Small intestine (tissue), 7 donors: ENCODE measurements at regions not wholly inside any gene's neighbourhood (a gene's known extent, or its start where the extent isn't known, plus 50 kb on each side); places are given as distances from the start of the nearest gene placed in this dataset.
A peak's percentile ranks its signal among the peaks of the same experiment; 100 is the strongest.
"Not testable (repeated sequence)": the region's sequence is repeated elsewhere in the genome, so short reads cannot be mapped to it uniquely, and the experiment has no call there.

Source experiments
- DNase-seq, 2 donors: peaks; one replicate each; pipeline versions ENCODE4 v3.0.0 to v3.0.0-alpha.2; 2013
- FAIRE-seq: peaks from 2 replicates; lab custom pipeline; 2012; peaks lifted over from hg19 to GRCh38; lab: Jason Lieb, UNC
- H3K27ac ChIP-seq, 3 donors: one replicate each; pipeline ENCODE4 v1.5.1; 2013; ENCODE audit warnings: low read length in 2 of 3, mild to moderate bottlenecking in 2 of 3, control low read depth in 1 of 3, inconsistent platforms in 1 of 3, low read depth in 1 of 3, moderate library complexity in 1 of 3
- H3K27me3 ChIP-seq, 3 donors: one replicate each; pipeline ENCODE4 v1.6.1; 2013; ENCODE audit warnings: low read length in 3 of 3, inconsistent platforms in 1 of 3; ENCODE audit not compliant: control insufficient read depth in 3 of 3, insufficient read depth in 3 of 3
- H3K36me3 ChIP-seq, 3 donors: one replicate each; pipeline ENCODE4 v1.6.1; 2013; ENCODE audit warnings: low read length in 3 of 3, inconsistent platforms in 1 of 3, low read depth in 1 of 3, mild to moderate bottlenecking in 1 of 3, moderate library complexity in 1 of 3; ENCODE audit not compliant: control insufficient read depth in 3 of 3, insufficient read depth in 2 of 3
- H3K4me1 ChIP-seq, 3 donors: one replicate each; pipeline ENCODE4 v1.6.1; 2013; ENCODE audit warnings: low read length in 2 of 3, inconsistent platforms in 1 of 3, low read depth in 1 of 3, mild to moderate bottlenecking in 1 of 3, moderate library complexity in 1 of 3; ENCODE audit not compliant: control insufficient read depth in 3 of 3, insufficient read depth in 2 of 3
- H3K4me3 ChIP-seq, 3 donors: one replicate each; pipeline ENCODE4 v1.5.1; 2013; ENCODE audit warnings: low read length in 3 of 3, control low read depth in 1 of 3, inconsistent platforms in 1 of 3, low read depth in 1 of 3, mild to moderate bottlenecking in 1 of 3, moderate library complexity in 1 of 3
- H3K9me3 ChIP-seq, 2 donors: one replicate each; pipeline ENCODE4 v1.6.1; 2013; ENCODE audit warnings: low read depth in 1 of 2, low read length in 1 of 2; ENCODE audit not compliant: control insufficient read depth in 2 of 2, insufficient read depth in 1 of 2
- WGBS, 3 donors: extraction: QIAGEN DNeasy Blood & Tissue Kit; methylation state at CpG; one replicate each; pipeline ENCODE4 v1.1.7; 2013; 5-methylcytosine and 5-hydroxymethylcytosine counted together
- donor health status: healthy with polysubstance abuse.
- donor health status: control.
- donor health status: control.
- donor health status: Bipolar disorder and iron deficiency.
- donor health status: healthy.

DNA sequence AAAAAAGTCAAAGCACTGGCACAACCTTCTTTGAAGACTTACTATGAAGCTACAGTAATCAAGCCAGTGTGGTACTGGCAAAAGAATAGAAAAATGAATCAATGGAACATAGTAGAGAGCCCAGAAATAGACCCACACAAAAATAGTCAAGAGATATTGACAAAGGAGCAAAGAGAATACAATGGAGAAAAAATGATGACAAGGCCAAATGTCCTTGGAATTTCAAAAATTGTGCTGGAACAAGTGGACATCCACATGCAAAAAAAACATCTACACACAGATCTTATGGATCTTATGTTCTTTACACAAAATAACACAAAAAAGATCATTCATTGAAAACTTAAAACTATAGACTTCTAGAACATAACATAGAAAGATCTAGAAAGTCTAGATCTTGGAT is 1379.7 kb upstream of the SEL1L start:
- no peaks in the 10 kb centered on the region for H3K4me1 ChIP-seq
- H3K27ac ChIP-seq, result no peak overlapping the region
- no peaks in the 10 kb centered on the region for H3K9me3 ChIP-seq
- no peak for FAIRE-seq
- no peak for DNase-seq
- no peak overlapping the region for H3K4me3 ChIP-seq
- no peaks in the 10 kb centered on the region for H3K36me3 ChIP-seq
- no peaks in the 10 kb centered on the region for H3K27me3 ChIP-seq

DNA sequence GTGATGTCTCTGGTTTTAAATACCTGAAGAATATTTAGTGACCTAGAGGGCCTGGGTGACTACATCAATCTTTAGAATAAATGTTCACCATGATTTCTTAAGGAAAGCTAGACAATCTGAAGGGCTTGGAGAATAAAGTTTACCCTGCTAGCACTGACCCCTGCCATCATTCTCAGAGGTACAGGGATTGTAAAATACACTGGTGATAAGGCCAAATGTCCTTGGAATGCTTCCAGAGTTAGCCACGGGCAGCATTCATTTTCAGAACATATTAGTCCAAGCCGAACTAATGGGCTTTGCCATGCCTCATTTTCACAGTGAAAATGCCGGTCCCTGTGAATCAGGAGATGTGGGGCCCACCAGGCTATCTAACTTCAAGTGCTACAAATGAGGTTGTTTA is 1381.7 kb upstream of the SEL1L start:
- DNase-seq, result no peak
- Histone ChIP-seq H3K4me1 (no peaks in the 10 kb centered on the region), H3K27ac (no peak overlapping the region), H3K9me3 (no peaks in the 10 kb centered on the region), H3K27me3 (no peaks in the 10 kb centered on the region), H3K4me3 (no peak overlapping the region), H3K36me3 (no peaks in the 10 kb centered on the region)
- 49 to 60% (median 59%) methylated on average over 3 of the region's 3 CpGs for WGBS, 3 donors
- FAIRE-seq, result no peak

DNA sequence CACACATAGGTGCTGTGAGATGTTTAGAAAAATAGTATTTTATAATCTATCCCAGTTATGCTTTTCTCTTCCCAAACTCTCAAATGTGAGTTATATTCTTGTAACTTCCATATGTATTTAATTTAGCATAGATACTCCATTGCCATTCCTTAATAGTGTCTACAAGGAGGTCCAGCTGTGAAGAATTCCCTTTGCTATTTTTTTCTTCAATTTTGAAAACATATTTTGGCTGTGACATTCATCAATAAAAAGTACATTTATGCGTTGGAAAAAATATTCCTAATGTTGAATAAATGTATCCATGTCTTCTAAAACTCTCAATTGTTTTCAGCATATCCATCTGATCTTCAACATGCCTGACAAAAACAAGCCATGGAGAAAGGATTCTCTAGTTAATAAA is 1402.0 kb upstream of the SEL1L start:
- no peak for FAIRE-seq
- 45 to 75% (median 73%) methylated on average over 1 of the region's 1 CpG for WGBS, 3 donors
- no peaks in the 10 kb centered on the region for H3K27me3 ChIP-seq

DNA sequence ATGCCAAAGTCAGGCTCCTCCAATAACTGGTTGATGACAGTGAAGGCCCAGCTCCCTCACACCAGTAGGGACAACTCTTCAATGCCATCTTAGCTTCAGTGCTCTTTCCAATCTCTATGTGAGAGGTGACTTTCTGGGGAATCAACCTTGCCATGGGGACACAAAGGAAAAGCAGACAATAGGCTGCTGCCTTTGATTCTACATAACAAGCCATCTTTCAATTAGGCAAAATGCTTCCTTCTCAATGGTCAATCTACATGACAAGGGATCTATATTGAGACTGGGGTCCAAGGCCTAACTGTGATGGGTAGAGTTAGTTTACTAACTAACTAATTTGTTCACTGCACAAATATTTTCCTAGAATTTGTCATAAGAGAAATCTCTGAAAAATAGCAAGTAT is 1417.5 kb upstream of the SEL1L start:
- FAIRE-seq (no peak), DNase-seq (no peak)
- Histone ChIP-seq H3K27ac (no peak overlapping the region), H3K36me3 (no peaks in the 10 kb centered on the region), H3K4me3 (no peak overlapping the region), H3K9me3 (no peaks in the 10 kb centered on the region), H3K4me1 (no peaks in the 10 kb centered on the region), H3K27me3 (no peaks in the 10 kb centered on the region)

More for the DNA sequence above, 1402.0 kb upstream of the SEL1L start:
- H3K9me3 ChIP-seq, result no peaks in the 10 kb centered on the region
- no peak for DNase-seq
- H3K36me3 ChIP-seq, result no peaks in the 10 kb centered on the region
- H3K4me3 ChIP-seq, result no peak overlapping the region
- H3K4me1 ChIP-seq, result no peaks in the 10 kb centered on the region
- H3K27ac ChIP-seq, result no peak overlapping the region

DNA sequence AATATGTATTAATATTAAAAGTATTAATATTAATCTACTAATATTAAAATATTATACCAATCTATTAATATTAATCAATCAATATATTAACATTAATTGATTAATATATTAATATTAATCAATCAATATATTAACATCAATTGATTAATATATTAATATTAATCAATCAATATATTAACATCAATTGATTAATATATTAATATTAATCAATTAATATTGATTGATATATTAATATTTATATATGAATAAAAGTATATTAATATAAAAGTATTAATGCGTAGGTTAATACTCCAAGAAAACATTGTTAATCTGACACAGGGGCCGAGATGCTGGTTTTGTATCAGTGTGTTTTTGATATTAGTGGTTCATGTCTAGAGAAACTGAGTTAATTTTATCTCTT is 1430.1 kb upstream of the SEL1L start:
- Histone ChIP-seq H3K36me3 (no peaks in the 10 kb centered on the region), H3K4me3 (no peak overlapping the region), H3K4me1 (no peaks in the 10 kb centered on the region), H3K9me3 (no peaks in the 10 kb centered on the region), H3K27ac (no peak overlapping the region), H3K27me3 (no peaks in the 10 kb centered on the region)
- FAIRE-seq, result peak; percentile 99
- WGBS, 3 donors, result 83 to 89% (median 87%) methylated on average over 2 of the region's 2 CpGs
- DNase-seq, result no peak

DNA sequence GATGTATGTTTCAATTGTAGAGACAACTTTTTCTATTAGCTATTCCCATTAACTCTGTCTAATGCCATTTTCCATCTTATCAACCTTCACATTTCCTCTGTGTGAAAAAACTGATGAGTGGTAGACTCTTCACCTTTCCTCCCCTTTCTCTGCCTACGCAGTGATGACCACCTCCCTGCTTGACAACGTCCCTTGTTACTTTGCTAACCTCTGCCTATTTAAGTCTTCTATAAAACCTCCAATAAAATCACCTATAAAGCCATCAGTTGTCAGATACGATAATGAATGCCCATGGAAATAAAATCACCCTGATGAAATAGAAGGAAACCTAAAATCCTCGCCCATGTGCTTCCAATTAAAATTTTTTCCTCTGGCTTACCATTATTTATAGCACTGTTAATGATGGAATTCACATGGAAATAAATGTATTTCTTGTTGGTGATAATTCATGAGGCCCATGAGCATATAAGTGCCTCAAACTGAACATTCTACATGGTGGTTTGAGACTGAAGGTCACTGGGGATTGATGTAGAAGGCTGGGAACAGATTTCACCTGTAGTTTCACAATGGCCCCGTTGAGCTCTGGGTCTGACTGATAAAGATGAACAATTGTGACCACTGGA is 1454.0 kb upstream of the SEL1L start:
- H3K4me1 ChIP-seq, result no peaks in the 10 kb centered on the region
- 62 to 73% (median 69%) methylated on average over 5 of the region's 5 CpGs for WGBS, 3 donors
- no peaks in the 10 kb centered on the region for H3K27me3 ChIP-seq
- H3K9me3 ChIP-seq, result no peaks in the 10 kb centered on the region
- no peaks in the 10 kb centered on the region for H3K36me3 ChIP-seq
- no peak overlapping the region for H3K4me3 ChIP-seq
- no peak overlapping the region for H3K27ac ChIP-seq
- no peak for FAIRE-seq
- DNase-seq, result no peak

DNA sequence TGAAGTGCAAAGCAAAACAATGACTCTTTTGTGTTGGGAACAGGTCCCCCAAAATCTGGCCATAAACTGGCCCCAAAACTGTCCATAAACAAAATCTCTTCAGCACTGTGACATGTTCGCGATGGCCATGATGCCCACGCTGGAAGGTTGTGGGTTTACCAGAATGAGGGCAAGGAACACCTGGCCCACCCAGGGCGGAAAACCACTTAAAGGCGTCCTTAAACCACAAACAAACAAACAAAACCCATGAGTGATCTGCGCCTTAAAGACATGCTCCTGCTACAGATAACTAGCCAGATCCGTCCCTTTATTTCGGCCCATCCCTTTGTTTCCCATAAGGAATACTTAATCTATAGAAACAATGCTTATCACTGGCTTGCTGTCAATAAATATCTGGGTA is 1460.9 kb upstream of the SEL1L start:
- H3K36me3 ChIP-seq, H3K9me3 ChIP-seq, FAIRE-seq, H3K4me3 ChIP-seq, H3K27me3 ChIP-seq, DNase-seq, H3K4me1 ChIP-seq, H3K27ac ChIP-seq: not testable (repeated sequence)
- 87 to 88% (median 88%) methylated on average over 8 of the region's 8 CpGs for WGBS, 3 donors

DNA sequence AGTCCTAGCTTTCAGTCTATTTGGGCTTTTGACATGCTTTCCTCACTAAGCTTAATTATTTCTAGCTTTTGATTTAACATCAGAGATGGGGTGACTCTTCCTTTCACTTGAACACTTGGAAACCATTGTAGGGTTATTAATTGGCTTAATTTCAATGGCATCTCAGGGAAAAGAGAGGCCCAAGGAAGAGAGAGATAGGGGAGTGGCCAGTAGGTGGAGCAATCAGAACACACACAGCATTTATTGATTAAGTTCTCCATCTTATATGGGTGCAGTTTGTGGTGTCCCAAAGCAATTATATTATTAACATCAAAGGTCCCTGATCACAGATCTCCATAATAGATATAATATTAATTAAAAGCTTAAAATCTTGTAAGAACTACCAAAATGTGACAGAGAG is 1466.1 kb upstream of the SEL1L start:
- no peaks in the 10 kb centered on the region for H3K9me3 ChIP-seq
- no peaks in the 10 kb centered on the region for H3K4me1 ChIP-seq
- H3K36me3 ChIP-seq, result no peaks in the 10 kb centered on the region
- no peak overlapping the region for H3K4me3 ChIP-seq
- FAIRE-seq (no peak), DNase-seq (peak in 1 of 2 donors; percentile 21)
- no peak overlapping the region for H3K27ac ChIP-seq
- H3K27me3 ChIP-seq, result no peaks in the 10 kb centered on the region

DNA sequence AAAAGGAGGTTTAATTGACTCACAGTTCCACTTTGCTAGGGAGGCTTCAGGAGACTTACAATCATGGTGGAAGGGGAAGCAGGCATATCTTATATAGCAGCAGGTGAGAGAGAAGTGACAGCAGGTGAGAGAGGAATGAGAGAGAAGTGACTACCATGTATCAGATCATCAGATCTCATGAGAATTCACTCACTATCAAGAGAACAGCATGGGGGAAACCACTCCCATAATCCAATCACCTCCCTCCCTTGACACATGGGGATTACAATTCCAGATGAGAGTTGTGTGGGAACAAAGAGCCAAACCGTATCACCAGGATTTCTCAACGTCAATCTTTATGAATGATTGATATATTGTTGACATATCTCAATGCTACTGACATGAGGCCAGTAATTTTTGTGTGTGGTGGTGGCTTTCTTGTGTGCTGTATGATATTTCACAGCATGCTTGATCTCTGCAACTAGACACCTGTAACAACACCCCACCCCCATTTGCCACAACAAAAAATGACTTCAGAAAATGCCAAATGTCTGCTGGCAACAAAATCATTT is 1470.9 kb upstream of the SEL1L start:
- Histone ChIP-seq H3K4me3 (no peak overlapping the region), H3K36me3 (no peaks in the 10 kb centered on the region), H3K27me3 (no peaks in the 10 kb centered on the region), H3K9me3 (peaks cover 0 to 9% of the 10 kb centered on the region in 2 donors), H3K27ac (no peak overlapping the region), H3K4me1 (no peaks in the 10 kb centered on the region)
- DNase-seq (no peak), FAIRE-seq (no peak)
- 30 to 63% (median 31%) methylated on average over 2 of the region's 2 CpGs for WGBS, 3 donors
